NCI-H1105 (cell line): ENCODE measurements at regions not wholly inside any gene's neighbourhood (a gene's known extent, or its start where the extent isn't known, plus 50 kb on each side); places are given as distances from the start of the nearest gene placed in this dataset.
"Not testable (repeated sequence)": the region's sequence is repeated elsewhere in the genome, so short reads cannot be mapped to it uniquely, and the experiment has no call there.

ENCODE experiments used
- DNase-seq: peaks from one replicate; lab custom pipeline; 2025; lab: John Stamatoyannopoulos, UW

DNA sequence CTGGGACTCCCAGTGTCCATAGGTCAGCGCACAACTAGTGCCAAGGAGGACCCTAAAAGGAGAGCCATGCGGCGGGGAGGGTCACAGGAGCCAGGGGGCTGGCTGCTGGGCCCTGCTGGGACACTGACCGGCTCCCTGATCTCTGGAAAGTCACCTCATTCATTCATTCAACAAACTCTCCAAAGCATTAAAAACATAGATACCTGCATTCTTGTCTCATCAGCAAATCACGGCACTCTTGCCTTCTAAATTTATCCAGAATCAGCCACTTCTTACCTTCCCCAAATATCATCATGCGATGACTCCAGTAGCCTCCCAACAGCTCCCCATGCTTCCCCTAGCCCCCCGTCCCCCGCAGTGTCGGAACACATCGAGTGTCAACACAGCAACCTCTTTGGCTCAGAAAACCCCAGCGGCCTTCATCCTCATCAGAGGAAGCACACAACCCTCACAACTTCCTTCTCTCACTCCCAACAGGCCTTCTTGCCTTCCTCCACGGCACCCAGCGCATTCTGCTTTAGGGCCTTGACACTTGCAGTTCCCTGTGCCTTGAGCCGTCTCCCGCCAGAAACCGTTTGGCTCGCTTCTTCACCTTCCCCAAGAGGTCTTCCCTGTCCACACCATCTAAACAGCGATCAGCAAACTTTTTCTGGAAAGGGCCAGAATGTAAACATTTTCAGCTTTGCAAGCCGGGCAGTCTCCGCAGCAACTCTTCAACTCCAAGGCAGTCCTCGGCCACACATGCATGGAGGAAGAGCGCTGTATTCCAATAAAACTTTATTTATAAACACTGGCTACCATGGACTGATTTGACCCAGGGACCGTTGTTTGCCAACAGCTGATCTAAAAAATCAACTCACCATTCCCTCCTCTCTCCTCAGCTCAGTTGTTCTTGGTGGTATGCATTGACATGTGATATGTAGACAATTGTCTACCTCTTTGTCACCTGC is 119.5 kb upstream of the TNRC6C start:
- DNase-seq: no peak

DNA sequence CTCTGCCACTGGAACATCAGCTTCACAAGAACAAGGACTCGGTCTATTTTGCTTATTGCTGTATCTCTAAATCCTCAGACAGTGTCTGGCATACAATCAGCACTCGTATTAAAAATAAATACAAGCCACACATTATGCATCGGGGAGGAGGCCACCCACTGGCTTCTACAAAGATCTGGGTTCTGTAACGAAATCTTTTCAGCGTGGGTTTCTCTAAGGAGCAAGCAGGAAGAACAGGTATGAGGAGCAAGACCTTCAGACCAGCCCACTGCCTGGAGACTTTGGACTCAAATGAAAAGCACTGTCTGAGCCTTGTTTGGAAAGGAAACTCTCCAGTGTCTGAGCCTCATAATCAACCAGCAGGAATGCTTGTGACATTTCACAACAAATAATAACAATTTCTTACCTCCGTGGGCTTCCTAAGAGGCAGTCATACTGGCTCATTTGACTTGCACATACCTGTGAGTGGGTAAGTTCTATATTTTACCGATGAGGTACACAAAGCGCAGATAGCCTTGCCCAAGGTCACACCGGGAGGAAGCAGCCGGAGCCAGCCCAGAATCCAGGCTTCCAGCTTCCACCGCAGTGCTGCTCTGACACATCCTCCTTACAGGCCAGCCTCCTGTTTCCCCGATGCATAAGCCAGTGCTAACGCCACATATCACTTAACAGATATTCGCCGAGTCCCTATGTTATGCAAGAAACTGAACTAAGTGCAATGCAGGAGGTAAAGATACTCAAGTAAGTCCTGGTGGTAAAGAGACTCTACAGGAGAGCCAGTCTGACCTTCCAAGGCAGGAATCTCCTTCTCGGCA is 118.6 kb upstream of the TNRC6C start:
- no peak for DNase-seq

DNA sequence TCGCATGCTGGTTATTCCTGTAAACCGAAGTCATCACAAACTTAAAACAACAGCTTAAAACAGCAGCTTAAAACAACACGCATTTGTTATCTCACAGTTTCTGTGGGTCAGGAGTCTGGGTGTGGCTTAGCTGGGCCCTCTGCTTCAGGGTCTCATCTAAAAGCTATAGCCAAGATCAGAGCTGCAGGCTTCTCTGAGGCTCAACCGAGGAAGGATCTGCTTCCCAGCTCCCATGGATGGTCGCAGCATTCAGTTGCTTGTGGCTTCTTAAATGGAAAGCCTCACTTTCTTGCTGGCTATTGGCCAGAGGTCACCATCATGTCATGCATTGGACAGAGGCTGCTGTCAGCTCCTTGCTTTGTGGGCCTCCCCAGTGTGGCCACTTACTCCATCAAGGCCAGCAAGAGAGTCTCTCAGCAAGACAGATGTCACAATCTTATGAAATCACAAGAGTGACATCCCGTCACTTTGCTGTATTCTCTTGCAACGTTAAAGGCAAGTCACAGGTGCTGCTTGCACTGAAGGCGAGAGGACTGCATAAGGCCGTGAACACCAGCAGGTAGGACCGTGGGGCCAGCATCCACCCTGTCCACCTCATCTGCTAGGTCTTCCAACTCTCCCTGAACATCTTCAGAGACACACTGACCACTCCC is 117.9 kb upstream of the TNRC6C start:
- no peak for DNase-seq

DNA sequence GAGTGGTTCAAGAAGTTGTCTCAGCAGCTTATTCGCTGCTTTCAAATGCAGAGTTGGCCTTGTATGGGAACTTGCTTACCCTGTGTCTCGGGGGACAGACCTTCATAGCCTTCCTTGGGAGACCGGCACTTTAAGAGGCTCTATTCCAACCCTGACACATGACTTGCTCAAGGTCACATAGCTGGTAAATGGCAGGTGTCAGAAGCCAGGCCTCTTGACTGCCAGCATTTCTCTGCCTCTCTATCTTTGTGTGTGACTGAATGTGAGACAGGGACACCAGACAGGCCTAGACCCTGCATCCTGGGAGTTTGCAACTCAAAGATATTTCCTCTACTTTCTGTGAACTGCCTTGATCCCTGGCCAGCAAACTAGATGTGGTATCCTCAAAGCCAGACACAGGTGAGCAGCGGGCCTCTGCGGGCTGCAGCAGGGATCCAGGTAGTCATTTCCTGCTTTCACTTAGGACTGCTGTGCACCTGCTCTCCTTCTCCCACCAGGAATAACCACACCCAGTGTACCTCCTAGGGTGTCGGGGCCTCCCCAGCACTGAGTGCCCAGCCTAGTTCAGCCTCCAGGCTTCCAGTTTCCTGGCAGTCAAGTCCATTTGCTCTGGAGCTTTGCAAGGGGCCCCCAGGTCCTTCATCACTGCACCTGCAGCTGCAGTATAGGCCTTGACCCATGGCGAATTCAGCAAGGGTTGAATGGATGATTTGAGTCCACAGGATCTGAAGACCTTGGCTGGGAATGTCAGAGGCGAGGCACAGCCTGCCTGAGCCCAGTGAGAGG is 116.6 kb upstream of the TNRC6C start:
- no peak for DNase-seq

DNA sequence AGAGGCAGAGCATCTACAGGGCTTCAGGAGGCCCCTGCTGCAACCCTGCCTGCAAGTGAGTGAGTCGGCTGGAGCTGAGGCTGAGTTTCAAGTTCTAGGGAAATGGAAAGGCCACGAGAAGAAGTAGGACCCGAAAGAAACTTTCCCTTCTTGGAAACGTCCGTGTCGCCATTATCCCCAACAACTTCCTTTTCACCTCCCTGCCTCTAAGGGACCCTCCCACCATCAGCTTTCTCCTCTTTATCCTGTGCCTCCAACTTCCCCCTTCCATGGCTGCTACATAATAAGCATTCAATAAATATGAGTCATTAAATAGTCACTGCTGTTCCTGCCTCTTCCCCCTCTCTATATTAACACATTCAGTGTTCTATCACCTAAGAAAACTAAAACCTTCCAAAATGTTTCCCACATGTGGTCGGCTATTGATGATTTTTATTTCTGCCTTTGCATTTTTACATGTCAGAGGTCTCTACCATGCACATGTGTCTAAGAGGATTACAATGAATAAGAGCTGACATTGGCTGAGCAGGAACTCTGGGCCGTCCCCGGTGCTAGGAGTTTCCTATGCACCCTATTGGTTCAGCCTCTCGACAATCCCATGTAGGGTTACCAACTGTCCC is 115.9 kb upstream of the TNRC6C start:
- DNase-seq: no peak

DNA sequence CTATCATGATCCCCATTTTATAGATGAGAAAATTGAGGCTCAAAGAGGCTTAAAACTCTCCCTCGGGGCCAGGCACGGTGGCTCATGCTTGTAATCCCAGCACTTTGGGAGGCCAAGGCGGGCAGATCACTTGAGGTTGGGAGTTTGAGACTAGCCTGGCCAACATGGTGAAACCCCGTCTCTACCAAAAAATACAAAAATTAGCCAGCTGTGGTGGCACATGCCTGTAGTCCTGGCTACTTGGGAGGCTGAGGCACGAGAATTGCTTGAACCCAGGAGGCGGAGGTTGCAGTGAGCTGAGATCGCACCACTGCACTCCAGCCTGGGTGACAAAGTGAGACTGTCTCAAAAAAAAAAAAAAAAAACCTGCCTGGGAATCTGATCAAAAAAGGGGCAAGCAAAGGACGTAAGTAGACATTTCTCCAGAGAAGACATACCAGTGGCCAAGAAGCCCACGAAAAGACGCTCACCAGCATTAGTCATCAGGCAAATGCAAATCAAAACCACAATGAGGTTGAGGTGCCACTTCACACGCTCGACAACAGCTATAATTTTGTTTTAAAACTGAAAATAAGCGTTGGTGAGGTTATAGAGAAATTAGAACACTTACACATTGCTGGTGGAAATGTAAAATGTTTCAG is 115.1 kb upstream of the TNRC6C start:
- not testable (repeated sequence) for DNase-seq

DNA sequence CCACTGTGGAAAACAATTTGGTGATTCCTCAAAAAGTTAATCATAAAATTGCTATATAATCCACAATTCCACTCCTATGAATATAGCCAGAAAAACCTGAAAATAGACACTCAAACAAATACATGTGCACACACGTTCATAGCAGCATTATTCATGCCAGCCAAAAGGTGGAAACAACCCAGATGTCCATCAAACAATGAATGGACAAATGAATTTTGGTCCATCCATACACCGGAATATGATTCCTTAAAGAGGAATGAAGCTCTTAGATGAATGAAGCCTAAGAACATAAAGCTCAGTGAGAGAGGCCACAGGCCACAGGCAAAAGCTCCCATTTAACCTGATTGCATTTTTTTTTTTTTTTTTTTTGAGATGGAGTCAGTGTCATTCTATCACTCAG is 114.6 kb upstream of the TNRC6C start:
- DNase-seq: no peak

DNA sequence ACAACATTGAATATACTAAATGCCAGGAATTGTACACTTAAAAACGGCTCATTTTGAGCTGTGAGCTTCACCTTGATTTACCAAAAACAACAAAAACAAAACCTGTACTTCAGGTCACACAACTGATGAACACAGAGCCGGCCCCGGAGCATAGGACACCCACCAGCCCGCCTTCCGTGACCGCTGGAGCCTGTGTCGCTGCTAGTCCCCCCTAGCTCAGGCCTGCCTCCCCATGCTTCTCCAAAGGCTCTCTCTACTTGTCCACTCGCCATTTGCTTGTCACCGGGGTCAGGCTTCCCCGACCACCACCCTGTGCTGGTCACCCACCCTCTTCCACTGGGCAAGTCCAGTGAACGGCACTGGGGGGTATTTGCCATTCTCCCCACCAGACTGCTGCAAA is 113.8 kb upstream of the TNRC6C start:
- no peak for DNase-seq

DNA sequence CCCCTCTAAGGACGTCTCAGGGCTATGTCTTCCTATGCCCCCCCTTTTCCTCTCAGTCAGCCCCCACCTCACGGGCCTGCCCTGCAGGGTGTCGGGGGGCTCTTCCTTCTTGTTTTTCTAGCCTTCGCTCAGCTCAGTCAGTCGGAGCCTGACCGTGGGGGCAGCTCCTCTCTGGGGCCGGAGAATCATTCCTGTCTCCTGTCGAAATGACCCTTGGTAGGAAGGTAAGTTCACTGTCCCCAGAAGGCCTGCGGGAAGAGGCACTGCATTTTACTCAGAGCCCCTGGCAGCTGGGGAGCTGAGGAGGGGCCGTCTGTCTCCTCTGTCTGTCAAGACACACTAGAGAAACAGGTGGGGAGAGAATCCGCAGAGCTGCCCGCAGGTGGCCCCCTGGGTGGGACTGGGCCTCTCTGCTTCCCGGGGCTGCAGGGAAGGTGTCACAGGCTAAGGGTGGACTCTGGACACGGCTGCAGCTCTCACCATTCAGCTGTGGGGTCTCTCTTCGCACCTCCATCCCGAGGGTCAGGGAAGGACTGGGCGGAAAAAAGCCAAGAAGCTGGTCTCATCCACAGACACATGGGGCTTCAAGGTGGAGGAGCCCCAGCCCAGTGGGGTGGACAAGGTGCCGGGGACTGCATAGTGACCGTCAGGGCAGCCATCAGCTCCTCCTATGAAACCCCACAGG is 112.8 kb upstream of the TNRC6C start:
- DNase-seq: no peak

DNA sequence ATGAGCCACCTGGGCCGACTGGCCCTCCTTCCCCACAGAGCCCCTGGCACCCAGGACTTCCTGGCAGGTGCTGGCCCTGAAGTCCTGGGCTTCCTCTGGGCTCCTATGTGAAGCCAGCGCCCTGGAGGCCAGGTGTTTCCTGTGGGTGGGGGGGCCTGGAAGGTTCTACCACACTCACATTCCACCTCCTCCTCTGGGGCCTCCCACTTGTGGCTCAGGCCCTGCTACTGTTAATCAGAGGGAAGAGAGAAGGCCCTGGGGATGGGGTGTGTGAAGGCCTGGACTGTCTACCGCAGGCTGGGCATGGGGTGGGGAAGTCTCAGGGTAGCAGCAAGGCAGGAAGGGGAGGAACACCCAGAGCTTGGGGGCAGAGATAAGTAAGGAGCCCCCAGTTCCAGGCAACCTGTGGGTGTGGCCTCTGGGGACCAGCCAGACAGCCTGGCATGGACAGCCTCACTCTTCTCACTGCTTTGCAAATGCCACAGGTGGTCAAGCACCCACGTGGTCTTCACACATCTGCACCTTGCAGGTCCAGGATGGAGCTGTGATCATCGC is 111.9 kb upstream of the TNRC6C start:
- no peak for DNase-seq

DNA sequence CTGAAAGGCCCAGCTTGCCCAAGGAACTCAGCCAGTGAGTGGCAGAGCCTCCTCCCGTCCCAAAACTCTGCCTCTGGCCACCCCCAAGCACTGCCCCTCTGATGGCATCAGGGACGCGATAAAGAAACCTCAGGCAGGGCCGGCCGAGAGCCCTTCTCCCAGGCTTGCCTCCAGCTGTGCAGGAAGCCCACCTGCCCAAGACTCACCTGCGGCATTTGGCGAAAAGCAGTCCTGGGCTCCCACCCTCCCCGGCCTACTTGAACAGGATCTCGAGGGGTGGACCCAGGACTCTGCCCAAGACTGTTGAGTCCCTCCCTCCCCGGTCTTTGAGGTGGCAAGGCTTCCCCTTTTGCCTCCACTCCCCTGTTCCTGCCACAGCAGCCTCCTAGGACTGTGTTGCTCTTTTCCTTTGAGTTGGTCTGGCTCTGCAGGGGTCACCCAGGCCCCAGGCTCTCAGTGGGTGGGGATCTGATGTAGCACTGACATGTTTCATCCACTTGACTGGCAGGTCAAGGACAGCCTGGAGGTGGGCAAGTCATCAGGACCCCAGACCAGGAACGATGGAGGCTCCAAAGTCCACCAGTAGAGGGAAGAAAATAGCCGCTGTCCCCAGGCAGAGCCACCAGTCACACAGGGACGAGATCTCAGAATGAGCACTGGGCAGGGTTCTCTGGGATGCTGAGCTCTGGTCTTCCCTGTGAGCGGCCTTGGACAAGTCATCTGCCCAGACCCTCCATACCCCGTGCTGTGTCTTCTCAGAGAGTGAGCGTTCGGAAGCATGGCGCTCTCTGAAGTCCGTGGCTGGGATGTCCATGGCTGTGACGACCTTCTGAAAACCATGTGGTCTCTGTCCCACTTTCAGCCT is 111.0 kb upstream of the TNRC6C start:
- DNase-seq: no peak

DNA sequence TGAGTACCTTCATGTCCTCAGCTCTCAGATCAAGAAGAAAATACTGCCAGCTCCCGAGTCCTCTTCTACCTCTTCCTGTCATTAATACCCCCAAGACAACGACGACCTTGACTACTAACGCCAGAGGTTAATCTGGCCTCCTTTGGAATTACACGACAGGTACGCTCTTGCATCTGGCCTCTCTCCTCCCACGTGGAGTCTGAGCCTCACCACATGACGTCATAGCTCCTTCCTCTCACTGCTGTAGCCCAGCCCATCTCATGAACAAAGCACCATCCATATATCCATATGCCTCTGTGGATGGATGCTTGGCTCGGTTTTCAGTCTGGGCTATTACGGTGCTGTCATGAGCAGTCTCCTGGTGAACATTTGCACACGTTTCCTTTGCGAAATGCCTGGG is 110.2 kb upstream of the TNRC6C start:
- no peak for DNase-seq

DNA sequence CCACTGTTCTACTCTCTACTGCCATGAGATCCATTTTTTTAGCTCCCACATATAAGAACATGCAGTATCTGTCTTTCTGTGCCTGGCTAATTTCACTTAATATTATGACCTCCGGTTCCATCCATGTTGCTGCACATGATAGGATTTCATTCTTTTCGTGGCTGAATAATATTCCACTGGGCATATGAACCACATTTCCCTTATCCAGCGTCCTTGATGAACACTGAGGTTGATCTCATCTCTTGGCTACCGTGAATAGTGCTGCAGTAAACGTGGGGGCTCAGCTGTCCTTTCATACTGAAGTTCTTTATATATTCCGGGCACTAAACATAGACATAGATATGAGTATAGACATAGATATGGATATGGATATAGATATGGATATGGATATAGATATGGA is 109.3 kb upstream of the TNRC6C start:
- no peak for DNase-seq

DNA sequence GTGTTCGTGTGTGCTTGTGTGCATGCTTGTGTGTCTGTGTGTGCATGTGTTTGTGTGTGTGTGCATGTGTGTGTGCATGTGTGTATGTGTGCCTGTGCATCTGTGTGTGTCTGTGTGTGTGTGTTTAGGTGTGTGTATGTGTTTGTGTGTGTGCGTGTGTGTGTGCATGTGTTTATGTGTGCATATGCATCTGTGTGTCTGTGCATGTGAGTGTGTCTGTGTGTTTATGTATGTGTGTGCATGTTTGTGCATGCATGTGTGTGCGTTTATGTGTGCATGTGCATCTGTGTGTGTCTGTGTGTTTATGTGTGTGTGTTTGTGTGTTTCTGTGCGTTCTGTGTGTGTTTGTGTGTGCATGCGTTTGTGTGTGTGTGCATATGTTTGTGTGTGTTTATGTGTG is 106.6 kb upstream of the TNRC6C start:
- DNase-seq: no peak

DNA sequence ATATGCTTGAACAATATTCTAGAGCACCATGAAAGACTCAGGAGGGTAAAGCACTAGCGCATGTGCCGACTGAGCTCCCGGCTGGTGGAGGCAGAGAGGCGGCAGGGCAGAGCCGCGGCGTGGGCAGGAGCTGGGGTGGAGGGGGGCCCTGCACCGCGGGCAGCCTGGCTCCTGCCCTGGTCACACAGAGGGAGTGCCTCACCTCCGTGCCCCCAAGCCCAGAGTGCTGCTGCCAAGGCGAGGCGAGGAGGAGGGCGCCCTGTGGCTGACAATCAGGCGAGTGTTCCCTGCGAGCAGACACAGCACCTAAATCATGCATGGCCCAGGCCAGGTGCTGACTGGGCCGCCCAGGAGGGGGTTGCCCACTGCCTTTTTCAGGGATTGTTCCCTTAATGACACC is 105.8 kb upstream of the TNRC6C start:
- no peak for DNase-seq

DNA sequence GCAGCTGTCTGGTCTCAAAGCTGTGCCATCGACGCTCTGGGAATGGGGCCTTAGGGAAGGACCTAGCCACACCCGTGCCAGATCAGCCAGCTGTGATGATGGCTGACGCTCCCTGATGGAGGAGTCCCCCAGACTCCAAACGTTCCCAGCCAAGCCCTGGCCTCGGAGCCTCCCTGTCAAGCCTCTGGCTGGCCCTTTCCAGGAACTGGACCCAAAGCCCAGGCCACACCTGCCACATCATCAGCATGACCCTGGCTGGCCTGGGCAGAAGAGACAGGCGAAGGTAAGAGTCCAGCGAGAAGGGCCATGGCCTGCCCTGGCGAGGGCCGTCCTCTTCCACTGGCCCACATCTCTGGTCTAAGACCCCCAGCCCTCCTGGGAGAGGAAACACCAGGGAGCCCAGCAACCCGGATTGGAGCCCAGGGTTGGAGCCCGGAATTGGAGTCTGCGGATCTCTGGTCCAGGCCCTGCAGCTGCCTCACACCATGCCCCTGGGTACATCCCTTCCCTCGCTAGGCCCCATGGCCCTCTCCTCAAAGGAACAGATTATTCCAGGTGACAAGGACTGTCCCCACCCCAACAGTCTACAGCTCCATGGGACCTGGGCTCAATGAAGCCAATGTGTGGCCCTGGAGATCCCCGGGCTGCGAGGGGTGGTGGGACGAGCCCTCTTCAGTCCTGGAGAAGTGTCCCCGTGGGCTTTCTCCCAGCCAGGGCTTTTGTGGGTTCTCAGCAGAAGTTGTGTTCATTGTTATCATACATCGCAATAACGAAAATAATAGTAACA is 105.1 kb upstream of the TNRC6C start:
- no peak for DNase-seq

DNA sequence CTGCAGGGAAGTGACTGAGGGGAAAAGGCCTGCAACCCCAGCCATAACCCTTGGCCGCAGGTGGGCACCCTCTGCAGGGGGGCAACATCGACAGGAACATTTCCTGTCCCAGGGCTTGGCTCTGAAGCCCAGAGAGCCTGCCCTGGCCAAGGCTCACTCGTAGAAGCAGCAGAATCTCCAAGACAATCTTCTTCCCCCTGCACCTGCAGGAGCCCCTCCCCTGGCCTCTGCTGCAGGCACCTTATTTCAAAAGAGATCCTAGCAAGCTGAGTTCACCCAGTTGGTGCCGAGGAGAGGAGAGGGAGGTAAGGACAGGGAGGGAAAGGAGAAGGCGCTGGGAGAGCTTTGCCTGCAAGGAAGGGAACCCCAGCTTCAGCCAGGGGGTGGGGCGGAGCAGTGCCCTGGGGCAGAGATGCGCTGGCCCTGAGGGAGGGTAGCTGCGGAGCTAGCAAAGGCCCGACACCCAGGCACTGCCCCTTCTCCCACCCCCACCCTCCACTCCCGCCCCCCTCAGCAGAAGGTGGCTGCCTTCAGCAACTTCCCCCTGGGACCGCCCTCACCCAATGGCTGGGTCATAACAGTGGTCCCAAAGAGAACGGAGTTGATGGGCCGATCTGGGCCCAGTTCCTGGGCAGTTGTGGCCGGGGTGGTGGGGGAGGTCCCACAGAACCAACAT is 104.3 kb upstream of the TNRC6C start:
- no peak for DNase-seq
